ENCODE measurements at regions not wholly inside any gene's neighbourhood (a gene's known extent, or its start where the extent isn't known, plus 50 kb on each side); places are given as distances from the start of the nearest gene placed in this dataset.
"Not testable (repeated sequence)": the region's sequence is repeated elsewhere in the genome, so short reads cannot be mapped to it uniquely, and the experiment has no call there.

- ATAC-seq: no peak
Measured at GRCh38 chr12:59517522-59517921, 78.3 kb upstream of the SLC16A7 start.

GRCh38 chr12:59500915-59501314 is 94.9 kb upstream of the SLC16A7 start:
- ATAC-seq: no peak

DNA sequence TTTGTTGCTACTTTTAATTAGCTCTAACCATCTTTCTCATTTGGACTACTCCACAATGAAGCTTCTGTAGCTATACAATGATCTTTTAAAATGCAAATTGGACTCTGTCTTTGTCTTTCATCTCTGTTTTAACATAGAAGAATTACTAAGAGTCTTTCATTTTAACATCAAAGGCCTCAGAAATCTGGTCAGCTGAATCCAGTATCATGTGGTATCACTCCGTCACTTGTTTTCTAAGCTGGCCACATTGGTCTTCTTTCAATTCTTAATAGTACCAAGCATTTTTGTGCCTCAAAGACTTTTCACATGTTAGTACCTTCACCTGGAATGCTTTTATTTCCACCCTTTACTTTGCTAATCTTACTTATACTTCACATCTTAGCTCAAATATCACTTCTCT is 95.5 kb upstream of the SLC16A7 start:
- no peak for ATAC-seq

GRCh38 chr12:59499774-59500173 is 96.1 kb upstream of the SLC16A7 start:
- peak in 1 of 2 donors; percentile 24 for ATAC-seq

DNA sequence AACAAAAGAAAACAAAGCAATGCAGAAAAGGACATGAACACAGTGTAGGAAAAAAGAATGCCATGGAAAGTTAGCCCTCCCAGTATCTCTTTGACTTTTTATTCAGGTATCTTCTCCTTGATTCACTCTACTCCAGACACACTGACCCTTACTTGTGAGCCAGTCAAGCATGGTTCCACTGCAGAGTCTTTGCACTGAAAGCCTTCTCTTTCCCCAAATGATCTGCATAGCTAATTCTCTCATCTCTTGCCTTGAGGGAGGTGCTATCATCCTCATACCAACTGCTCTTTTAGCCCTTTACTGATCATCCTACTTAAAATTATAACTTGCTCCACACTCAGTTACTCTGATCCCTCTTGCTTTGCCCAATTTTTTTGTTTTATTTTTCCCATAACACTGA is 101.2 kb upstream of the SLC16A7 start:
- ATAC-seq: no peak

DNA sequence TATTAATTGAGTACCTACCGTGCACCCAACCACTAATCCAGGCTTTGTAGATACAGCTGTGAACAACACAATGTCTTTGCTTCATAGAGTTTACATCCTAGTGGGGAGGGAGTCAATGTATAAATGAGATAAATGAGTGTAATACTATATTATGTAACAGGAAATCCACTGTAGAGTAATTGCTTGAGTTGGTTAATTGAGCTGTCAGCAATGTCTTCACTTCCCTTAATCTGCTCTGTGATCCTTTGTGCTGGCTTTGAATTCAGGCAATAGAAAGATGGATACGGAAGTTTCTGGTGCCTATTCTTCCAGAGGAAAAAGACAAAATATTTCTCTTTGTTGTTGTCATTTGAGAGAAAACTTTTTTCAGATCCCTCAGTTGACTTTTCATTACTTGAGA is 104.0 kb upstream of the SLC16A7 start:
- no peak for ATAC-seq

- no peak for ATAC-seq
Measured at GRCh38 chr12:59486827-59487226, 109.0 kb upstream of the SLC16A7 start.

GRCh38 chr12:59484575-59484974 is 111.3 kb upstream of the SLC16A7 start:
- ATAC-seq: no peak

- not testable (repeated sequence) for ATAC-seq
Measured at GRCh38 chr12:59474236-59474635, 121.6 kb upstream of the SLC16A7 start.

DNA sequence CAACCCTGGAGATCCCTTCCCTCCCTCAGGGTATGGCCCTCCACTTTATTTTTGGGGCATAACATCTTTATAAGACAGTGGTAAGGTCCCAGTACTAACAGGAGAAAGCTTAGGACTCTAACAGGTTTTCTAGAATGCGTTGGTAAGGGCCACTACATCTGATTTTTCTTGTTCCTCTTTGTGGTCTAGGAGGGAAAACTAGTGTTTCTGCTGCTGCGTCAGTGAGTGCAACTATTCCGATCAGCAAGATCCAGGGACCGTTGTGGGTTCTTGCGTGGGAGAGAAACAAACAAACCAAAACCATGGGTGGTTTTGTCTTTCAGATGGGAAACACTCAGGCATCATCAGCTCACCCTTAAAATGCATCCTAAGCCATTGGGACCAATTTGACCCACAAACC is 123.6 kb upstream of the SLC16A7 start:
- ATAC-seq: no peak

- ATAC-seq: no peak
Measured at GRCh38 chr12:59459966-59460660, 135.7 kb upstream of the SLC16A7 start.

DNA sequence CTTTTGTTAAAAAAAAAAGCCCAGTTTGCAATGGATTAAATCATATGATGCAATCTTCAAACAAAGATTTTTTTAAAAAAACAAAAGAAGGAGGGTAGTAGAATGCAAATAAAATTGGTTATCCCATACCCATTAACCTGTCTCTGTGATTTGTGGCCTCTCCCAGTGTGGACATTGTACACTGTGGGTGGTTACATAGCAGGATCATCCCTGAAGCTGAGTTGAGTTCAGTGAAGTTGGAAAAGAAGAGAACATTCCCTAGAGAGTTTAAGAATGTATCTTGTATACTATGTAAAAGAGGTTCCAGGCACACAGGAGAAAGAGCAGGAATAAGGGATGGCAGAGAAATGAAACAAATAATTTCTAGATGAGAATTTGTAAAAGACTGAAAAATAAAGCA is 142.4 kb upstream of the SLC16A7 start:
- ATAC-seq: no peak

DNA sequence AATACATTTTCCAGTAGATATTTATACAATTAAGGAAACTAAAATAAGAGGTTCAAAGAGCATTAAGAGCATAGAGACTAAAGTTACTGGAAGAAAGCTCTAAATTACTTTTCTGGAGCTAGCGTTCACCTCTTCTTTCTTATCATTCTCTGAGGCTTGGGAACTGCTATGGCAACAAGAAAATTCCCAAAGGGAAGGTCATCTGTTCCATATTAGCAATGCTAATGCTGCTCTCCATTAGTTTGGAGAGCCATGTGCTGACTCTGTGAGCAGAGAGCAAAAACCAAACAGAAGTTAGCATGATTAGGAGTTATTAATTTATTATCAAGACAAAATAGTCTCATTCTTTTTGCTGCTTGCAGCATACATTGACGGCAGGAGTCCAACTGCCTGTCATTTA is 143.1 kb upstream of the SLC16A7 start:
- no peak for ATAC-seq

- ATAC-seq: no peak
Measured at GRCh38 chr12:59452259-59452658, 143.6 kb upstream of the SLC16A7 start.

- ATAC-seq: no peak
Measured at GRCh38 chr12:59446116-59446515, 149.7 kb upstream of the SLC16A7 start.

DNA sequence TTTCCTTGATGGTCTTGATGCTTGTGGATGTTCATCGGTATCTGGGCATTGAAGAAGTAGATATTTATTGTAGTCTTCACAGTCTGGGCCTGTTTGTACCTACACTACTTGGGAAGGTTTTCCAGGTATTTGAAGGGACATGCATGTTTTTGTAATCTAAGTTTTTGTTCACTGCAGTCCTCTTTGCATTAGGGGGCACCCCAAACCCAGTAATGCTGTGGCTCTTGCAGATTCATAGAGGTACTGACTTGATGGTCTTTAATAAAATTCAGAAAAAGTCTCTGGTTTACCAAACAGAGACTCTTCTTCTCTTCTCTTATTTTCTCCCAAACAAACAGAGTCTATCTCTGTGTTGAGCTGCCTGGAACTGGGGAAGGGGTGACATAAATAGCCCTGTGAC is 150.9 kb upstream of the SLC16A7 start:
- no peak for ATAC-seq

- ATAC-seq: no peak
Measured at GRCh38 chr12:59432057-59432456, 163.8 kb upstream of the SLC16A7 start.

DNA sequence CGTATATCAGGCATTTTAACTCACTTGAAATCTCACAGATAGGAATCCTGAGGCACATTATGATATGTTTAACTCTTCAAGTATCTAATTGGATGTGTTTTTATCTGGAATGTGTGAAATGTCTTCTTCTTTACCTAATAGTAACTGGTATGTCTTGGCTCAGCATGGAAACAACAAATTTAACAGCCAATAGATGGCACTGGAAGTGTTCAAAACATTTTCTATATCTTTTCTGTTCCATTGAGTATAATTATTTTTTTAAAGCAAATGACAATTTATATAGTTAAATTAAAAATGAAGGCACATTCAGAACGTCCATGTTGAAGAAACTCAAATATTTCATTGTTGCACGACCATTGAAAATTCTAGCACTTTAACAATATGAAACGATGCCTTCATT is 164.6 kb upstream of the SLC16A7 start:
- no peak for ATAC-seq

- no peak for ATAC-seq
Measured at GRCh38 chr12:59429766-59430165, 166.1 kb upstream of the SLC16A7 start.

GRCh38 chr12:59425798-59426197 is 170.0 kb upstream of the SLC16A7 start:
- no peak for ATAC-seq

- not testable (repeated sequence) for ATAC-seq
Measured at GRCh38 chr12:59424666-59425065, 171.2 kb upstream of the SLC16A7 start.

DNA sequence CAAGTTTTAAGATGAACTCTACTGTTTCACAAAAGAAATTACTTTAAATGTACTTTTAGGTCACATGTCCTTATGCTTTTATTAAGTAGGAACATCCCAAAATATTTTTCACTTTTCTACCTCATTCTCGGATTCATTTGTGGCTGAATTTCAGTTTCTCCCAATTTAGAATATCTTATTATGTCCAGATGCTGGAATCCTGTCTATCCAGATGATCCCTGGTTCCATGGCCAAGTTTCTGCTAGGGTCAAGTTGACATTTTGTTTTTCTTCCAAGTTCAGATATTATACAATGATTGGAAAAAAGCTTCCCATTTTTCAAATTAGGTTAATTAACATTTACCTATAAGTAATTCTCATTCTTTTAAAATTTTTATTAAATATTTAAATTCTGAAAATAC is 181.8 kb upstream of the SLC16A7 start:
- ATAC-seq: no peak

DNA sequence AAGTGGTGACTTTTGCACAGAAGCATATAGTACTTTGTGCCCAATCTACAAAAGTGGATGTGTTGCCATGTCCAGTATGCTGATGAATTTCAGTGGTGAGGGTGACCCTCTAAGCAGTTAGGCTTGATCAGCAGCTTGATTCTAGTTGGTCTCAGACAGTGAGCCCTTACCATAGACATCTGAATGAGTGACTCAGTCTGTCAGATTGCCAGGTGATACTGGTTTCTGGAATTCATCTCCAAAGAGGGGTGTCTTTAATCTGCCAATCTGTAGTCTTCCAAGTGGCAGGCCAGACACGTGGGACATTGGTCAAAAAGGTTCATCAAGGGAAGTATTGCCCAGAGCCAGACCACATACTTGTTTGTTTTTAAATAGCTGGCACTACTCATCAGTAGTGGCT is 187.4 kb upstream of the SLC16A7 start:
- no peak for ATAC-seq

DNA sequence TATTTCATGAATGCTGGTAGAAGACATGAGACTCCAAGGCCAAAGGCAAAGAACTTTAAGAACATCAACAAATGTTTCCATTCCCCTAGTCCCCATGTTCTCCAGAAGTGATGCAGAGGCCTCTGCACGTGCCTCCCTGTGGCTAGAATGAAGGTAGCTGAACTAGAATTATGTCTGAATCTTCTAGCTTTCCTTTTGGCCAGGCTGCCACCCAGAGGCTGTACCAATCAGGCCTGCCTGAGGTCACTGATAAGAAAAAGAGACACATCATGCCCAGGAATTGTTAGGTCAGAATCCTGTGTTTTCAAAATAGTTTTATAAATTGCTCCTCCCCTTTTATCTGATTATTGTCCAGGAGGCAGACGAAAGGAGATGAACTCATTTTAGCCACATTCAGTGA is 188.0 kb upstream of the SLC16A7 start:
- ATAC-seq: no peak

DNA sequence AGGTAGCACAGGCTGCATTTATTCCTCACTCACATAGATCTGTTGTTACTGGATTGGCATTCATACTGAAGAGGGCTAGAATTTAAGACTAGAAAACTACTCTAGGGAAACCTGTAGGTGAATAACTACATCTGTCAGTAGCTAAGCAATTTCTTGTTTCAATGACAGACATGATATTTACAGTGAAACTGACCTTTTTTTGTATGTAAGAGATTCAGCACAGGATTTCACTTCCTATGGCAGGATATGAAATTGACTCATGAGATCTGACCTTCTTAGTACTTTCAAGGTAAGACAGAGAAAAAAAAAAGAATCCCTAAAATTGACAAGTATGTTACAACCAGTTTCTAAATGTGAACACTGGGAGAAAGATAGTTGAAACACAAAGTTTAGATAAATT is 189.8 kb upstream of the SLC16A7 start:
- peak in 1 of 2 donors; percentile 17 for ATAC-seq

Measured in activated CD4-positive, CD25-positive, alpha-beta regulatory T cell treated with anti-CD3 and anti-CD28 coated beads, Interleukin-2, amount 50 U/mL, for 24 hours (primary cell).